CD4-positive, alpha-beta T cell treated with Interleukin-1 beta for 1 hour (primary cell): ENCODE measurements at regions not wholly inside any gene's neighbourhood (a gene's known extent, or its start where the extent isn't known, plus 50 kb on each side); places are given as distances from the start of the nearest gene placed in this dataset.
"Not testable (repeated sequence)": the region's sequence is repeated elsewhere in the genome, so short reads cannot be mapped to it uniquely, and the experiment has no call there.

Source experiments
- DNase-seq, 2 donors: peaks; one replicate each; pipeline ENCODE4 v3.0.0-alpha.2; 2020 to 2022

DNA sequence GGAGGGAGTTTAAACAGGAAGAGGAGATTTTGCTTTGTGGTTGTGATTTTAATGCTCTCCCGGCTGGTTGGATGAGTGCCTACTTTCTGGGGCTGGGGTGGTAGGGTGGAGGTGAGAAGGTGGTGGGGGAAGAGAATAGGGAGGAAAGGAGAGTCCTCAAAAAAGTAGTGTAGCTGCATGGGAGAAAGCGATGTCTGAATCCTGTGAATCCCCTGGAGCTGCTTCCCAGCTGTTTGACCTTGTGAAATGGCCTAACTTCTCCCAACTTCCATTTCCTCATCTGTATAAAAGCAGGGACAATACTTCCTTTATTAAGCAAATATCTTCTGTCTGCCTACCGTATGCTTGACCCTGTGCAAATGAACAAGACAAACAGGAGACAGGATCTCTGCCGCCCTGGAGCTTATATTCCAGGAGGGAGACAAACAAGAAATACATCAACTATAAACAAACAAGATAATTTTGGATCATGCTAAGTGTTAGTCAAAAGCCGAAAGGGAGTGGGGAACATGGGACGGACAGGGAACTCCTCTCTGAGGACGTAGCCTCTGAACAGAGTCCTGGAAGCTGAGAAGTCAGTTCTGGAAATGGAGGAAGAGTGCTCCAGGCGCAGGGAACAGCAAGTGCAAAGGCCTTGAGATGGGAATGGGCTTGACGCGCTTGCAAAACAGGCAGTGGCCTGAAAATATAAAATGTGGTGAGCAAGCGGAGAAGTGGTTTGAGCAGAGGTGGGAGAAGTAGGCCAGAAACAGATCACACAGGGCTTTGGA, 103.5 kb downstream of the SPRY4 start:
- no peak for DNase-seq

DNA sequence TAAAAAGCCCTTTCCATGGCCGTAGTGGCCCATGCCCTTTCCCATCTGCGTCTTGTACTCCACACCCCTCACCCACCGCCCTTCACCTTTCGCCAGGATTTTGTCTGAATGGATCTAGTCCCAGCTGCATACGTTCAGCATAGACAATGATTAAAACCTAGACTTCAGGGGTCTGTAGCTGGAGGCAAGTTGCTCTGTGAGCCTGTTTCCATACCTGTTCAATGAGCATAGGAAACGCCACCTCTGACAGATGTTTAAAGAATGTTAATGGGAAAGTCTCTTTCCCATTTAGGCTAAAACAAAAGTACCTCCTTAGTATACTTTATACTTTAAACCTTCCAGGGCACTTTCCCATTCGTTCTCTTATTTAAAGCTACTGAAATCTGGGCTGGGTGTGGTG, 105.7 kb downstream of the SPRY4 start:
- DNase-seq = no peak

DNA sequence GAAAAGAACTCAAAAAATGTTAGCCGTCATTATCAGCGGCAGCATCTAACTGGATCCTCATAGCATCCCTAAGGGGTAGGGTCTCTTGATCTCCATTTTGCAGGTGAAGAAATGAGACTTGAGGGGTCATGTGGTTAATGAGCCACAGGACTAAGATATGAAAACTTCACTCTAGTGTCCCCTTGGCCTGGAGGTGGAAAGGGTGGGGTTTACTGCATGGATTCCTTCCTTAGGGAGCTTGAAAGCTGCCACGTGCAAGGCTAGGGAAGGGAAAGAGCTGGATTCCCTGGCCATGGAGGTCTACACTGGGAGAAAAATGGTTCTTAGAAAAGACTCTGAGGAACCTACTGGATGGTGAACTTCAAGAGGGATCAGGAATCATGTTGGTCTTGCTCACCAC, 107.9 kb downstream of the SPRY4 start:
- DNase-seq = no peak

DNA sequence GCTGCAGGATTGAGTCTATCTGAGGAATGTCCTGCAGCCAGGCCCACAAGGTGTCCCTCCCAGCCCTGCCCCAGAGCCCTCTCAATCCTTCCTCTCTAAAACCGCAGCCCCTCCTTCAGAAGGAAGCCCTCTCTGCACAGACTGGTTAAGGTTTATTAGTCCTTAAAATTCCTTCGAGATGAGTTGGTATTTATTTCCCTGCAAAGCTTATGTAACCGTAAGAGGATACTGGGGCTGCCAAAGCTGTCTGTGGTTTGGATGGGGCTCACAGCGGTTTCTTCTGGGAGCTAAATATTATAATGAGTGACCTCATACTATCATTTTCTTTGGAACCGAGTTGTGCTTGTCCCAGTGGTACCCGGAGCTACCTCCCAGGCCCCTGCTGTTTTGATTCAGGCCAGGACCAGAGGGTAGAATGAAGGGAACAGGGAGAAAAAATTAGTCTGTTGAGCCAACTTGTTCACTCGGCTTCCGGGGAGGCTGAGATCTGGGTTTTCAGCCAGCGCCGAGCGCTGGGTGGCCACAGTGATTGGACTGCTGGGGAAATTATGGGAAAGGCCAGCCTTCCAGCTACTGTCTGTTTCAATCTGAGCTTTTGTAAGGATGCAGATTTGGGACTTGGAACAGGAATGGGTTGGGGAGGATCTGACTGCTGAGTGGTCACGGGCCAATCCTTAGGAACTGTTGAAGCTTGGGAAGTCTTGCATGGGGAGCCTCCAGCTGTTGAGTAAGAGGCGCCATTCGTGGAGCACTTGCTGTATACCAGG, 107.5 kb downstream of the NDFIP1 start:
- no peak for DNase-seq

DNA sequence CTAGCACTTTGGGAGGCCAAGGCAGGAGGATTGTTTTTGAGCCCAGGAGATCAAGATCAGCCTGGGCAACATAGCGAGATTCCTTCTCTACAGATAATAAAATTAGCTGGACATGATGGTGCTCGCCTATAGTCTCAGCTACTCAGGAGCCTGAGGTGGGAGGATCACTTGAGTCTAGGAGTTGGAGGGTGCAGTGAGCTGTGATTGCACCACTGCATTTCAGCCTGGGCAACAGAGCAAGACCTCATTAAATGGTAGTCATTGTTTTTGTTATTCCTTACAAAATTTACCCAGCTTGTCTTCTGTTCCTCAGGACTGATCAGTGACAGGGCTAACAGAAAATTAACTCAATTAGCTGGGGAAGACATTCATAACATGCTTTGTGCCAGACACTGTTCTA, 104.5 kb downstream of the NDFIP1 start:
- no peak for DNase-seq

DNA sequence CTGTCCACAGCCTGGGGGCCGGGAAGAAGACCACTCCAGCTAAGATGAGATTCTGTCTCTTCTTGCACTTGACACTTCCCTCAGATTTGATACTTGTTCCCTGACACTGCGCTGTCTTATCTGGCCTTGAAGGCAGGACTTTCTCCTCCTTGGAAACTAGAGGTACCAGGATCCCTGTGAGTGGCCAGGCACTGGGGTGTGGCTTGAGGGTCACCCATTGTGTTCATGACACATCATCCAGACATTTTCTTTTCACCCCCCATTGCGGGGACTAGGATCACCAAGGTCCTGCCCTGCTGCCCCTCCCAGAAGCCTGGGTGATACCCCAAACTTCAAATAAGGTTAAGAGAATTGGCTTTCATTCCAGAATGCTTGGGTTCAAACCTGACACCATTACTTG, 103.3 kb downstream of the NDFIP1 start:
- no peak for DNase-seq

DNA sequence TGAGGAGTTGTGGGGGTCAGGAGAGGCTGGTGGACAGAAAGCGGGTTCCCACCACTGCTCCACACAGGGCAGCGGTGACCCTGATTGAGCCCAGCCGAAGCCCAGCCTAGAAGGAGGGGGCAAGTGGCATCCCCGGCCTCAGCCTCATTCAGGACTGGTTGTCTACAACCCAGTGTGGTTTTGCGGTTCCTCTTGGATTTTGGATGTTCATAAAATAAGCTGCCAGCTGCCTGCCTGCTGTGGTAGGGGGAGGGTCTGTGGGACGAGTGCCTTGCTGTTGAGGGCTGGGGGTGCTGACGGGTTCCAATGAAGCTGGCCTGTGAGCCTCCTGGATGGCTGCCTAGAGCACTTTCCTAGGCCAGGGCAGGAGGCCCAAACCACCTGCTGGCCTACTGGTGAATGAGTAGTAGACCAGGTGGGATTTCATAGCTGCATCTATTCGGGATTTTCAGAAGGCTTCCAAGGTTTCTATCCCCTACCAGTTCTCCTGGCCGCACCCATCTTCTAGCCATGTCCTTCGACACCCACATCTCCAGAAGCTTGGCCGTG, 102.4 kb downstream of the NDFIP1 start:
- no peak for DNase-seq

DNA sequence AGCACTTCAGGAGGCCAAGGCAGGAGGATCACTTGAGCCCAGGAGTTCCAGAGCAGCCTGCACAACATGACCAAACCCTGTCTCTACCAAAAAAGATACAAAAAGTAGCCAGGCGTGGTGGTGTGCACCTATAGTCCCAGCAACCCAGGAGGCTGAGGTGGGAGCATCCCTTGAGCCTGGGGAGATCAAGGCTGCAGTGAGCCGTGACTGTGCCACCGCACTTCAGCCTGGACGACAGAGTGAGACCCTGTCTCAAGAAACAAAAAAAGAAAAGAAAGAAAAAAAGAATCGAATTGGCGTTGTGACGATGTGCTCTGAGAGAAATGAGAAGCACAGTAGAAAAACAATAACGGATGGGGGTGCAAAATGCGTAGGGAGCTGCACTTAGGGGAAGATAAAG, 101.4 kb downstream of the NDFIP1 start:
- no peak for DNase-seq

DNA sequence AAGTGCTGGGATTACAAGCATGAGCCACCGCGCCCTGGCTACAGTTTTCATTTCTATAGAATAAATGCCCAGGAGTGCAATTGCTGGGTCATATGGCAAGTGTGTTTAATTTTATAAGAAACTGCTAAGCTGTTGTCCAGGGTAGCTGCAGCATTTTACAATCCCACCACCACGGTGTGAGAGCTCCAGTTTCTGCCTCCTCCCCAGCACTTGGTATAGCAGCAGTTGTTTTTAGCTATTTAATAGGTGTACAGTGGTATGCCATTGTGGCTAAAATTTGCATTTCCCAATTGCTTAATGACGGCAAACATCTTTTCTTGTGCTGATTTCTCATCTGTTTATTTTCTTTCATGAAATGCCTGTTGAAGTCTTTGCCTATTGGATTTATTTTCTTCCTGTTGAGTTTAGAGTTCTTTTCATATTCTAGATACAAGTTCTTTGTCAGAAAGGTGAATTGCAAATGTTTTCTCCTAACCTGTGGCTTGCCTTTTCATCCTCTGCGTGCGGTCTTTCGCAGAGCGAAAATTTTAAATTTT, 100.3 kb downstream of the NDFIP1 start:
- DNase-seq = no peak

DNA sequence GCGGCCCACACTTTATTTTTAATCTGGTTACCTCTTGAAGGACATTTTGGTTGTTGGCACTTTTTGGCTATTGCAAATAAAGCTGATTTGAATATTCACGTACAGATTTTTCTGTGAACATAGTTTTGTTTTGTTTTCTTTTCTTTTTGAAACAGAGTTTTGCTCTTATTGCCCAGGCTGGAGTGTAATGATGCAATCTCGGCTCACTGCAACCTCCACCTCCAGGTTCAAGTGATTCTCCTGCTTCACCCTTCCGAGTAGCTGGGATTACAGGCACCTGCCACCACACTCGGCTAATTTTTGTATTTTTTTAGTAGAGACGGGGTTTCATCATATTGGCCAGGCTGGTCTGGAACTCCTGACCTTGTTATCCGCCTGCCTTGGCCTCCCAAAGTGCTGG, 99.7 kb downstream of the NDFIP1 start:
- DNase-seq = not testable (repeated sequence)

DNA sequence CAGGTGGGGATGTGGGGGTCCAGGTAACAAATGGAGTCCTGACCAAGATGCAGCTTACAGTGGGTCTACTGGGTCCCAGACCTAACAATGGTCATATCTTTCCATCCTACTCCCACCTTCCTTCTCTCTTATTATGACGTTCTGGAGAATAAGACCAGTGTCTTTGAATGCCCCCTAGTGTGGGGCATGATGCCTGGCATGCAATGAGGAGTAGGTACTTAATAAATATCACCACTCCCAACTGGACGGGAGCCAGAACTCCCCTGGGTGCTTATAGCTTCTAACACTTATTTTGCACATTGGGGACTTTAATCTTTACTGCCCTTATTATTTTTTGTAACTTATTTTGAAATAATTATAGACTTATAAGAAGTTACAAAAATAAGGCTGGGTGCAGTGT, 98.2 kb downstream of the NDFIP1 start:
- no peak for DNase-seq

DNA sequence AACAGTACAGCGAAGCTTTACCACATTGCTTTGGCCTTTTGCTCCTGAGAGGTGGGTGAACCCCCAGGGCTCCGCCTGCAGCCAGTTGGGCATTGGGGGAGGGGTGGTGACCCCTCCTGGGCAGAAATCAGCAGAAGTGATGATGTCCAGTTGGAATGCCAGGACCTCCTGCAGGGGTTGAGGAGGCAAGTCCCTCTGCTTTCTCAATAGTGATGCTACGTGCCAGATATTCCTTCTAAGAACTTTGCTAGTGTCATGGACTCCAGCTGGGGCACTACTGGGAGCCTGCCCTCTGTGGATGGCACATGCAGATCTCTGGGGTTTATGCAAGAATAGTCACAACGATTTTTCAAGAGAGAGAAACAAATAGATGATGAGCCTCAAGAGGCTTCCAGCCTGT, 95.6 kb downstream of the NDFIP1 start:
- DNase-seq = no peak
